IMR-90 (cell line): ENCODE measurements at regions not wholly inside any gene's neighbourhood (a gene's known extent, or its start where the extent isn't known, plus 50 kb on each side); places are given as distances from the start of the nearest gene placed in this dataset.

Experiments
- ATAC-seq: fragments of 200-7000 bp; cut with Tn5 transposase; 2 replicates; pipeline ENCODE4 v1.9.1; 2020; ENCODE audit warnings: low read depth, mild to moderate bottlenecking, moderate library complexity
- BruUV-seq: library from RNA; stranded (reverse); fragments of 400-500 nt; replicated peaks from 2 replicates; lab custom pipeline; 2021; lab: Mats Ljungman, UMichigan
- CTCF ChIA-PET: fragments of 300-600 bp; formaldehyde crosslinking; extraction: SDS; loops from one replicate; lab custom pipeline; 2021; ENCODE audit warnings: antibody characterized with exemption; lab: Yijun Ruan, JAX
- POLR2A ChIA-PET: fragments of 300-600 bp; sonication (Branson Sonifier 250); formaldehyde crosslinking; loops from one replicate; lab custom pipeline; 2022; ENCODE audit warnings: antibody characterized with exemption; ENCODE audit not compliant: unreplicated experiment; lab: Charles Lee
- DNase-seq: peaks from one replicate; pipeline ENCODE4 v3.0.0; 2013
- H2AFZ ChIP-seq: replicated peaks from 2 replicates; pipeline ENCODE3; 2013; ENCODE audit warnings: low read length, mild to moderate bottlenecking; ENCODE audit not compliant: poor library complexity
- H2AK5ac ChIP-seq: 2 replicates; pipeline ENCODE4 v1.6.1; 2013; ENCODE audit warnings: low read depth, low read length, inconsistent platforms
- H2AK9ac ChIP-seq: replicated peaks from 2 replicates; pipeline ENCODE3; 2013; ENCODE audit warnings: mild to moderate bottlenecking, low read depth, low read length, moderate library complexity; ENCODE audit not compliant: poor library complexity
- H2BK120ac ChIP-seq: 2 replicates; pipeline ENCODE4 v1.6.1; 2013; ENCODE audit warnings: low read depth, low read length, inconsistent platforms
- H2BK15ac ChIP-seq: 3 replicates; pipeline ENCODE4 v1.6.1; 2013; ENCODE audit warnings: low read depth, low read length, inconsistent platforms
- H2BK20ac ChIP-seq: 2 replicates; pipeline ENCODE4 v1.6.1; 2013; ENCODE audit warnings: low read depth, mild to moderate bottlenecking, inconsistent platforms, low read length, moderate library complexity
- H2BK5ac ChIP-seq: 2 replicates; pipeline ENCODE4 v1.6.1; 2013; ENCODE audit warnings: mild to moderate bottlenecking, low read depth, low read length, inconsistent platforms; ENCODE audit not compliant: poor library complexity, severe bottlenecking
- H3K14ac ChIP-seq: replicated peaks from 2 replicates; pipeline ENCODE4 v1.6.1; 2013; ENCODE audit warnings: low read depth, low read length, inconsistent platforms
- H3K18ac ChIP-seq: 2 replicates; pipeline ENCODE4 v1.6.1; 2013; ENCODE audit warnings: low read depth, low read length, control low read depth
- H3K23ac ChIP-seq: 2 replicates; pipeline ENCODE4 v1.6.1; 2013; ENCODE audit warnings: low read depth, low read length, inconsistent platforms
- H3K27ac ChIP-seq: 2 replicates; pipeline ENCODE4 v1.5.1; 2013; ENCODE audit warnings: mild to moderate bottlenecking, control low read depth, low read length; ENCODE audit not compliant: insufficient read depth
- H3K27me3 ChIP-seq: 2 replicates; pipeline ENCODE4 v1.6.1; 2013; ENCODE audit warnings: low read length; ENCODE audit not compliant: control insufficient read depth, insufficient read depth
- H3K36me3 ChIP-seq: 2 replicates; pipeline ENCODE4 v1.6.1; 2013; ENCODE audit warnings: low read length, mixed read lengths; ENCODE audit not compliant: control insufficient read depth, insufficient read depth
- H3K4ac ChIP-seq: 2 replicates; pipeline ENCODE4 v1.6.1; 2013; ENCODE audit warnings: low read depth, low read length, inconsistent platforms
- H3K4me1 ChIP-seq: 2 replicates; pipeline ENCODE4 v1.6.1; 2013; ENCODE audit warnings: low read length, mixed read lengths; ENCODE audit not compliant: control insufficient read depth, insufficient read depth
- H3K4me2 ChIP-seq: 2 replicates; pipeline ENCODE4 v1.6.1; 2013; ENCODE audit warnings: low read depth, mild to moderate bottlenecking, control low read depth, low read length, moderate library complexity
- H3K4me3 ChIP-seq: 2 replicates; pipeline ENCODE4 v1.5.1; 2013; ENCODE audit warnings: low read depth, mild to moderate bottlenecking, control low read depth, low read length, moderate library complexity; ENCODE audit not compliant: insufficient read depth
- H3K56ac ChIP-seq: 2 replicates; pipeline ENCODE4 v1.6.1; 2013; ENCODE audit warnings: low read length, inconsistent platforms; ENCODE audit not compliant: insufficient read depth; ENCODE audit errors: extremely low read depth
- H3K79me1 ChIP-seq, 2 experiments: 2 replicates each; pipeline ENCODE4 v1.6.1; 2013; ENCODE audit warnings: low read length in 2 of 2, inconsistent platforms in 1 of 2, low read depth in 1 of 2
- H3K9ac ChIP-seq: 2 replicates; pipeline ENCODE4 v1.6.1; 2013; ENCODE audit warnings: low read depth, low read length, control low read depth
- H3K9me1 ChIP-seq: 2 replicates; pipeline ENCODE4 v1.6.1; 2013; ENCODE audit warnings: low read length, inconsistent platforms; ENCODE audit not compliant: insufficient read depth
- H3K9me3 ChIP-seq: 2 replicates; pipeline ENCODE4 v1.6.1; 2013; ENCODE audit warnings: low read length; ENCODE audit not compliant: control insufficient read depth, insufficient read depth
- H4K20me1 ChIP-seq: 2 replicates; pipeline ENCODE4 v1.6.1; 2013; ENCODE audit warnings: low read length, inconsistent platforms; ENCODE audit not compliant: insufficient read depth
- H4K5ac ChIP-seq: 2 replicates; pipeline ENCODE4 v1.6.1; 2013; ENCODE audit warnings: mild to moderate bottlenecking, low read depth, low read length, control low read depth
- H4K8ac ChIP-seq, 2 experiments: 2 replicates each; pipeline ENCODE4 v1.6.1; 2013; ENCODE audit warnings: low read depth in 2 of 2, low read length in 2 of 2, control low read depth in 1 of 2, inconsistent platforms in 1 of 2
- H4K91ac ChIP-seq: 2 replicates; pipeline ENCODE4 v1.6.1; 2013; ENCODE audit warnings: low read depth, low read length, inconsistent platforms; ENCODE audit not compliant: insufficient read depth
- CEBPB ChIP-seq: IDR thresholded peaks from 2 replicates; pipeline ENCODE4 v1.6.1; 2012; ENCODE audit warnings: low read depth, low read length, improper control_type of control experiment
- dilution Hi-C: fragments of 300-500 bp; cut with HindIII; formaldehyde crosslinking; loops from one replicate; pipeline ENCODE4 v1.14.3; 2018; ENCODE audit warnings: low sequenced_read_pairs; ENCODE audit not compliant: unreplicated experiment
- in situ Hi-C: fragments of 300-500 bp; cut with MboI; formaldehyde crosslinking; loops from 3 replicates; pipeline ENCODE4 v1.14.3; 2019; ENCODE audit warnings: low sequenced_read_pairs, inconsistent platforms, mixed read lengths
- intact Hi-C: fragments of 100-400 bp; cut with micrococcal nuclease; formaldehyde crosslinking; loops from 2 replicates; pipeline ENCODE4 v1.10.0; 2022
- TF ChIP-seq, protein P1 (sequence below): conservative IDR thresholded peaks from 2 replicates; pipeline ENCODE4 v1.5.1; 2012; ENCODE audit warnings: mild to moderate bottlenecking, low read depth, low read length, improper control_type of control experiment

DNA sequence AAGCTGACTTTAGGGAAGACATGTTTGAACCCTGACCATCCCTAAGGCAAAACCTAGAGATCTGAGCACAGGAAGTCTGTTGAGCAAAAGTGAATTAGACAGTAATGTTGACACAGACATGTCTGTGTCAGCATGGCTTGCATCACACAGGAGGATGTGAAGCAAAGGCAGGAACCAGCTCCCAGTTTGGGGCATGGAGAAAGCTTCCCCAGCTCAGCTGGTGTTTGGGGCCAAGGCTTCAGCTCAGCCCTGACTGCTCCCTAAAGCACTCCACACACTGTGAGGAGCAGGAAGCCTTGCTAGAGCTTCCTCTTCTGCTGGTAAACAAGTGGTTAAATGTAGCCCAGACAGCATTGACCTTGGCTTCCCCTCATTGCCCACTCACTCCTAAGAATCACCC lies 153.8 kb upstream of the UBL3 start:
- Histone ChIP-seq H4K5ac (peak overlapping the region; percentile 27; the same call in 1 of the 2 replicates), H3K27me3 (no peaks in the 10 kb centered on the region), H2BK20ac (peak overlapping the region; percentile 62), H3K79me1 (no peaks in the 10 kb centered on the region), H3K4me3 (no peak overlapping the region), H3K56ac (no peak overlapping the region), H3K23ac (peak overlapping the region; percentile 34; the same call in 1 of the 2 replicates), H3K9me3 (no peaks in the 10 kb centered on the region), H3K14ac (peak overlapping the region; percentile 58), H2AK5ac (peak overlapping the region; percentile 67; the same call in 1 of the 2 replicates), H3K4me1 (peaks cover 14% of the 10 kb centered on the region; the same call in 1 of the 2 replicates), H4K20me1 (no peaks in the 10 kb centered on the region), H4K8ac (peak overlapping the region in 1 of 2 experiments; percentile 70; a peak in 2 of 4 replicates), H3K4me2 (no peak overlapping the region), H3K9ac (no peak overlapping the region), H2AFZ (peak overlapping the region; percentile 3), H3K27ac (no peak overlapping the region), H3K18ac (peak overlapping the region; percentile 30; the same call in 1 of the 2 replicates), H3K9me1 (peaks cover 5% of the 10 kb centered on the region), H2BK5ac (no peak overlapping the region), H2BK15ac (peak overlapping the region; percentile 12; the same call in 1 of the 3 replicates), H4K91ac (no peak overlapping the region), H3K4ac (peak overlapping the region; percentile 46), H3K36me3 (no peaks in the 10 kb centered on the region), H2AK9ac (no peak overlapping the region), H2BK120ac (peak overlapping the region; percentile 56)
- DNase-seq (peak; percentile 48), ATAC-seq (peak; percentile 30; the same call in 1 of the 2 replicates)
- dilution Hi-C loops = no loop called here
- ChIA-PET CTCF (interaction anchor here (1.4 to 1.7 kb wide), 2 partner anchors 21 to 111 kb away, joined by 3 to 4 read pairs; no protein-coding TSS in a partner anchor), POLR2A (no interaction called here)
- intact Hi-C loops = no loop called here
- TF ChIP-seq, protein P1, sequence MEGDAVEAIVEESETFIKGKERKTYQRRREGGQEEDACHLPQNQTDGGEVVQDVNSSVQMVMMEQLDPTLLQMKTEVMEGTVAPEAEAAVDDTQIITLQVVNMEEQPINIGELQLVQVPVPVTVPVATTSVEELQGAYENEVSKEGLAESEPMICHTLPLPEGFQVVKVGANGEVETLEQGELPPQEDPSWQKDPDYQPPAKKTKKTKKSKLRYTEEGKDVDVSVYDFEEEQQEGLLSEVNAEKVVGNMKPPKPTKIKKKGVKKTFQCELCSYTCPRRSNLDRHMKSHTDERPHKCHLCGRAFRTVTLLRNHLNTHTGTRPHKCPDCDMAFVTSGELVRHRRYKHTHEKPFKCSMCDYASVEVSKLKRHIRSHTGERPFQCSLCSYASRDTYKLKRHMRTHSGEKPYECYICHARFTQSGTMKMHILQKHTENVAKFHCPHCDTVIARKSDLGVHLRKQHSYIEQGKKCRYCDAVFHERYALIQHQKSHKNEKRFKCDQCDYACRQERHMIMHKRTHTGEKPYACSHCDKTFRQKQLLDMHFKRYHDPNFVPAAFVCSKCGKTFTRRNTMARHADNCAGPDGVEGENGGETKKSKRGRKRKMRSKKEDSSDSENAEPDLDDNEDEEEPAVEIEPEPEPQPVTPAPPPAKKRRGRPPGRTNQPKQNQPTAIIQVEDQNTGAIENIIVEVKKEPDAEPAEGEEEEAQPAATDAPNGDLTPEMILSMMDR = no peak
- peak; percentile 87 for TF ChIP-seq CEBPB
- in situ Hi-C loops = no loop called here
- no TSS peak for BruUV-seq
